Ammon's horn (tissue), 1 donor: ENCODE measurements at regions not wholly inside any gene's neighbourhood (a gene's known extent, or its start where the extent isn't known, plus 50 kb on each side); places are given as distances from the start of the nearest gene placed in this dataset.
A peak's percentile ranks its signal among the peaks of the same experiment; 100 is the strongest.

Experiments used
- DNase-seq: peaks from one replicate; pipeline ENCODE4 v3.0.0-alpha.2; 2016; ENCODE audit warnings: low spot score

DNA sequence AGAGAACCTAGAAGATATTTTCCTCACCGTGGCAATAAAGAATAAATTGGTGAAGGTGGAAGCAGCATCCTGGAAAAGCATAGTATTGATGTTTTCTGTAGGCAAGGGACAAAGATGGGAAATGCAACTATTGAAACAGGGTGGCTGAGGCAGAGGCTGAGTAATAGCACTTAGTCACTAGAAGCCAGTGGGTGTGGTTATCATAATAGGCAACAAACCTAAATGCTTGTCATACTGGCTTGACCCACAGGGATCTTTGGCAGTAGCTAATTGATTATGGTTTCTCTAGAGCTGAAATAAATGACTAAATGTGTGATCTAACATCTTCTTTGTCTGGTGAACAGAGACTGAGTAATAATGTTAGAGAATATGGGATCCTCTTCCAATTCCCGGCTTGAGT, 353.6 kb upstream of the RPS6KA3 start:
- no peak for DNase-seq

DNA sequence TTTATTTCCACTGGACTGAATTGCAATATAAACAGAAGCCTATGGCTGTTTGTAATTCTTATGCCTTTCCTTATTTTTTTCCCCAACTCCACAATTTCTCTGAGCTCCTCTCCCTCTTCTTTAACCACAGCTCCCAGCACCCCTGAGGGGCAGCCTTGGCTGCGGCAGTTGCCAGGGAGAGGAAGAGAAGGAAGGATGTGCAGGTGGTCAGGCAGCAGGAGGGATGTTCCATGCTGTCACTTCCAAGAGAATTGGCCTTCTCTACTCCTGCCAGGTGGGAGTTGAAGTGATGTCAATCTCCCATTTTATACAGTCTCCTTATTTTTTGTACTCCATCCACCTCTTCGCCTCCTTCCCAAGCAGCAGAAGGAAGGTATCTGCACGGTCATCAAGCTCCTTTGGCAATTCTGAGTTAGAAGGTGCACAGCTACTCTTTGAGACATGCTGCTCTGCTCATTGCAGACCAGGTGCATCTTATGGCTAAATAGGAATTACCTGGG, 343.3 kb upstream of the RPS6KA3 start:
- no peak for DNase-seq

DNA sequence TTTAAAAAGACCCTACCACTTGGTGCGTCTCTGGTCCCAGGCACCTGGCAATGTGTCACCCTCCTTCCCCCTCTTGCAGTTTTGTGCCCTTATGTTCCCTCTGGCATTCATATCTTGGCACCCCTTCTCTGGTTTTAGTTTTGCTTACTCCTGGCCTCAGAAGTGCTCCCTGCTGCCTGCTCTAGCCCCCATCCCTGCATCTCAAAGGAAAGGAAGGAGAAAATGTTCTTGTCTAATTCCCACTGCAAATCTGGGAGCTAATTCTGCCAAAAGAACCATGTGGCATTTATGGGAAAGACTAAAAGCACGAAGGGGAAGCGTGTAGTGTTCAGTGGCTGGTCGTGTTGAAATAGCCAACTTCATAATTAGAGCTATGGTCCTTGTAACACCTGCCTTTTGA, 340.1 kb upstream of the RPS6KA3 start:
- no peak for DNase-seq

DNA sequence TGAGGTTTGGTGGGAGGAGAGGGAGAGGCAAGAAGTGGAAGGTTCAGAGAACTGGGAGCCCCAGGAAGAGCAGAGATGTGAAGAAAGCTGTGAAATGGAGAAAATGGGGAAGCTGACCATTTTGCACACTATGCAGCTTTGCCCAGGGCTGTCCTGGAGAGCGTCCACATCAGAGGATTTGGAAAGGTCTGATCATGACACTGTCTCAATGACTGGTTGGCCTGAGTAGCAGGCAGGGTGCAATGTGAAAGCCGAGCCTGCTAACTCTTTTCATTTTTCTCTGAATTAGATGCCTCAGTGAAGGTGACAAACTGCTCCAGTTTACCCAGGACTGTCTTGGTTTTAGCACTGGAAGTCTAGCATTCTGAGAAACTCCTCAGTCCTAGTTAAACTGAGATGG, 330.1 kb upstream of the RPS6KA3 start:
- DNase-seq = peak; percentile 3

DNA sequence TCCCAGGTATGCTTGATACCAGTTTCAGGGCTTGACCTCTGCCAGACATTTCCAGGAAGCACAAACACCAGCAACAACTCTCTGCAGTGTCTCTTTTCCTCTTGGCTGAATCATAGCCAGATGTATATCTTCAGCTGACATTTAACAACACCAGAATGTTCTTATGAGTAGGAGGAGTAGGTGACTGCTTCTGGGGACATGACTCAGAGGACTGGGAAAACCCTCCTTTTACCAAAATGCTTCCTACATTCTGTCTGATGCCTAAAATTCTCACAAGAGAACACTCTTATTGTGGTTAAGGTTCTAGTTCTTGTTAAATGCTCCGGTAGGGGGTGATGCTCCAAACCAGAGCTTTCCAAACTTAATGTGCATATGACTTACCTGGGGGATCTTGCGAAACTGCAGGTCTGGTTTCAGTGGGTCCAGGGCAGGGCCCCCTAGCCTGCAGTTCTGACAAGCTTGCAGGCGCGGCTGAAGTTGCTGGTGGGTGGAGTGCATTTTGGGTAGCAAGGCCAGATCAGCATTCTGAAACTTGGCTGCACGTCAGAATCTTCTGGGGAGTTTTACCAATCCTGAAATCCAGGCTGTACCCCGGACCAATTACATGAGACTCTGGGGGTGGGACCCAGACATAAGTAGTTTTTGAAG, 329.3 kb upstream of the RPS6KA3 start:
- peak; percentile 8 for DNase-seq

DNA sequence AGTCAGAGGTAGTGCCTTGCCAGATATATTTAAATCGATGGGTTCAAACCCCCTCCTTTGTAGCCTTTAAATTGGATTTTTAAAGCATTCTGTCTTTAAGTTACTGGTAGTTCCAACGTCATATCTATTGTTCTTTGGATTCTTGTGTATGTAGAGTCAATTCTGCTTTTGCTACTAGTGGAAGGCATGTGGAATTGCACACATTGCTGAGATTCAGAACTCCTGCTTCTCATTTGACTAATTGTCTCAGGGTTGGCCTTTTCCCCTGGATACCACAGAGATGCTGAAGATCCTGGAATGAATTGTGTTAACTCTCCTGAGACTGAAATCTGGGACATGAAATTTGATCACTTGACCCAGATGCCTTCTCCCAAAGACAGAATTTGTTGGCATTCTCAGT, 328.3 kb upstream of the RPS6KA3 start:
- DNase-seq = no peak

DNA sequence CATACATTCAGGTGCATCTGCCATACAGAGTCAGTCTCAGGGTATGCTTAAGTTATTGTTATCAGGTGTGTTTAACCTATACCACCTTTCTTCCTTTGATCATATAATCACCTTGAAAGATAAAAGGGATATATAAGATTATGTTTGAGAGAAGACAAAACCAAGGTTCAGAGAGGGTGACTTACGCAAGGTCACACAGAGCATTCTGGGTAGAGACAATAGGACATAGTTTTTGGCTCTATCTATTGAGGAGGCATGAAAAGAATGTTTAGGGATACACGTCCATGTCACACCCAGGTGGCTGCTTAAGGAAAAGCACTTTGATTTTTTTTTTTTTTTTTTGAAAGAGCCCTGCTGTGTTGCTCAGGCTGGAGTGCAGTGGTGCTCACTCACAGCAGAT, 327.1 kb upstream of the RPS6KA3 start:
- DNase-seq = no peak

DNA sequence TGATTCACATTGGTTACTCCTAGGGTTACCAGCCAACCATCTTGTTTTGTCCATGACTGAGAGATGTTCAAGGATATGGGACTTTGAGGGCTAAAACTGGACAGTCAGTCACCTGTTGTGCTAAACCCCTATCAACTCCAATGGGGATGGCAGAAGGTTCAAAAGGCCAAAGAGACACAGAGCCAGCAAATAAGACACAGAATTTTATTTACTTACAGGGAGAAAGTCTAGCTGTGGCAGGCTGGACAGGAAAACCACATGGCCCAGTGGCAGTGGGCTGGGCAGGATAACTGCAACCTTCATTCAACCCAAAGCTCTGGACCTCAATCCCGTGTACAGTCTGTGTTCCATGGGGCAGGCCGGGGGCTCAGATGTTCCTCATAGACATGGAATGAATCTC, 326.7 kb upstream of the RPS6KA3 start:
- no peak for DNase-seq

DNA sequence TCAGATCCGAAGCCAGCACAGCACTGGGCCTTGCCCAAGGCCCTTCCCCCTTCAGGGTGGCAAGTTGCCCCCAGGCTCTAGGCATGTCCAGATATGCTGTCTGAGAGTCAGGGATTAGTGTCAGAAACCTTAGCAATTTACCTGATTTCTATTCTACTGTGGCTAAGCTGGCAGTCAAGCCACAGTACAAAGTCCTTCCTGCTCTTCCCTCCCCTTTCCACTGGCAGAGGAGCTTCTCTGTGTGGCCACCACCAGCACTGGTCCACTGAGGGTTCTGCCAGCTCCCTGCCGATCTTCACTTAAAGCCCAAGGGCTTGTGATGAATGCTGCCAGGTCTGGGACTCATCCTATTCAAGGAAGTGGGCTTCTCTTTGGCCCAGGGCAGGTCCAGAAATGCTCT, 324.5 kb upstream of the RPS6KA3 start:
- DNase-seq = no peak

DNA sequence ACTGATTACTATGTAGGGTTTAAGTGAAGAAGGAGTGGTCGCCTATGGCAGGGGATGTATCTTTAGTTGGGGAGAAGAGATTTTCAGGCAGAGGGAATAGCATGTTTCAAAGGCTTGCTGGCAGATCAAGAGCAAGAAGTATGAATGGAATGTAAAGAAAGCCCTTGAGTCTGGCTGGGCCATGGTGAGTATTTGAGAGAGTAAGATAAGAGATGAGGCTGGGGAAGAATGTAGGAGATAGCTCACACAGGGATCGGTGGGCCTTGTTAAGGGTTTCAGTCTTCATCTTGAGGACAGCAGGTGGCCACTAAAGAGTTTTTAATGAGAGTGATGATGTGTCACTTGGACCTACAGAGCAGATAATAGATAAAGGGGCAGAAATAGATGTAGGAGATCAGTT, 319.1 kb upstream of the RPS6KA3 start:
- DNase-seq = no peak

DNA sequence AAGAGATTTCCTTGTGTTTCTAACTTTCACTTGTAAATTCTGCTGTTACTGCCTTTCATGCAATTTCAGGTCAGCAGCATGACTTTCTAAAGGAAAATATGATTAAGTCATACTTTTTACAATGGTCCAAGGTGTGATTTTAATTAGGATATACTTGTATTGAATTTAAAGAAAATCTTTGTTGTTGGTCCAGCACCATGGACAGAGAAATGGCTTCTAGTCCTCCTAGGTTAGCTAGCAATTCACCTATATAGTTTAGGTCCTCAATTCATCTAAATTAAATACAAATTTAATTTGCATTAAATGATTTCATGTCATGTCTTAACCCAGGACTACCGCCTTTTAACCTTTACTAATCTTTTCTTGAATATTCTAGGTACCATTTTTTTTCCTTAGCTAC, 304.9 kb upstream of the RPS6KA3 start:
- DNase-seq = no peak

DNA sequence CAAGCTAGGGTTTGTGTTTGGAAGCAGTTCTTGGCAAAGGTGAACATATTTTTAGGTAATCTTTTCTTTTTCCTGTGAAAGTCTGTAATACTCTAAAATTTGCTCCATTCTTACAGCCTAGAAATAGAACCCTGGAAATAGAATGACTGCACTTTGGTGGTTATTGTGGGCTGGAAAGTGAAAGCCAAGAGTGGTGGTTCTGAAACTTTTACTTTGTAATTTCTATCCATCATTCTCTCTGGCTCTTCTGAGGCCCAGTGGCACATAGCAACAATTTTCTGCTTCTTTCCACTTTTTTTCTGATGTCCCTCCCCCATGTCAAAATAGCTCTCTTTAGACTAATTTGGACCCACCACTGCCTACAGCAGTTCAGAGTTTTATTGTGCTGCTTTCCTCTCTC, 300.4 kb upstream of the RPS6KA3 start:
- DNase-seq = no peak

DNA sequence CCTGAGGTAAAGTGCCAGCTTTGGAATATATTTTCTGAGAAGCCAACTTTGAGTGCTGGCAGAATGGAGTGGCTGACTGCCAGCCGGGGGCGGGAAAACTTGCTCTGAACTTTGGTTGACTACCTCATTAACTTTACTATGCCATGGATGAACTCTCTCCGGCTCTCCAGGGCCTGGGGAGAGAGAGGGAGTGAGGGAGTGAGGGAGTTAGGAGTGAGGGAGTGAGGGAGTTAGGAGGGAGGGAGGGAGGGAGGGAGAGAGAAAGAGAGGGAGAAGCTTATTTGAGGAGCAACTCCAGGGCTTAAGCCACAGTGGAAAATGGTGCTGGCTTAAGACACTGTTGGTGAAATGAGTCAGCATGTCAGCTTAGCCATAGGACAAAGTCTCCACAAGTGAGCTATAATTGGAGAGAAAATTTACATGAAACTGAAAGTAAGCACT, 280.9 kb upstream of the RPS6KA3 start:
- DNase-seq = no peak

DNA sequence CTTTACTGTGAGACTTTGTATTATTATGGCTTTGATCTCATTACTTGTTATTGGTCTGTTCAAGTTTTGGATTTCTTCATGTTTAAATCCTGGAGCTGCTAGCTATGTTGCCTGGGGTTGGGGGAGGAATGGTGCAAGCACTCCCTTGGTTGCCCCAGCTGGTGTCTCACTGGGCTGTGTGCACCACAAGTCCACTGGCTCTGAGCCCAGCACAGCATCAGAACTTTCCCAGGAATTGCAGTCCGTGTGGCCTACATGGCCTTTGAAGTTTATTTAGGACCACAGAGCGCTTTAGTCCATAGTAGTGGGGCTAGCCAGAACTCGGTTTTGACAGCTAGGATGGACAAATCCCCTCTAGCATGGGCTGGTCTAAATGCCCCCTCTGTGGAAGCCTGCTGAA, 278.8 kb upstream of the RPS6KA3 start:
- no peak for DNase-seq

DNA sequence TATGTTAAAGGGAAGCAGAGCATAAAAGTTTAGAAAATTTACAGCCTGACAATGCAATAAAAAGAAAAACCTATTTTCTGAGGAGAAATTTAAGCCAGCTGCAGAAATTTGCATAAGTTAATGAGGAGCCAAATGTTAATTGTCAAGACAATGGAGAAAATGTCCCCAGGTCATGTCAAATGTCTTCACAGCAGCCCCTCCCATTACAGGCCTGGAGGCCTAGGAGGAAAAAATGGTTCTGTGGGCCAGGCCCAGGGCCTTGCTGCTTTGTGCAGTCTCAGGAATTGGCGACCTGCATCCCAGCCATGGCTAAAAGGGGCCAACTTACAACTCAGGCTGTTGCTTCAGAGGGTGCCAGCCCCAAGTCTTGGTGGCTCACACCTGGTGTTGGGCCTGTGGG, 275.4 kb upstream of the RPS6KA3 start:
- no peak for DNase-seq

DNA sequence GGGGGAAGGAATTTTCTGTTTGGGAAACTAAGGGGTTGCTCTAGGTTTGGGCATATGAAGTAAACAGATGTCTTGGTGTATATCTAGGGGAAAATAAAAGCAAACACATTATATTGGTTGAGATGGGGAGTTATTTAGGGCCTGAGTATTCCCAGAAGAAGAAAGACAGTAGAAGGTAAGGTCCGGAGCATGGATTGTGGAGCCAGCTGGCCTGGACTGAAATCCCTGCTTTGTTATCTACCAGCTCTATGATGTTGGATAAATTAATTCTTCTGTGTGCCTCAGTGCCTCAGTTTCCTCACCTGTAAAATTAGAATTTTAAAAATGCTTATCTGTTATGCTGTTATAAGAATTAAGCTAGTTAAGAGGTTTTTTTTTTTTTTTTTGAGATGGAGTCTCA, 272.3 kb upstream of the RPS6KA3 start:
- no peak for DNase-seq

DNA sequence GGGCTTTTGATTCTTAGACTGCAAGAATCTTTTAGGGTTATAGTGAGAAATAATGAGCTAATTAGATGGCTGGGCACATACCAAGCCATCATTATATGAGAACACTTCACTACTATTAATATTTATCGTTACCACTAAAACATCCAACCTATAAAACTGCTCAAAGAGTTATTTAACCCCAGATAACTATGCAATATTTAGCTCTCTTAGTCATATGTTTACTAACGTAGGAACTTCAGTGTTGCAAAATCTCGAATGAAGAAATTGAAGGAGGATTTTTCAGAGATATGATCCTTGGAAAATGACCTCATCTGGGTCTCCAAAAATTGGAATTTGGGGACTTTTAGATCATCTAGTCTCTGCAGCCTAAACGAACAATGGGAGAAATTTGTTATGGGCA, 265.0 kb upstream of the RPS6KA3 start:
- no peak for DNase-seq

DNA sequence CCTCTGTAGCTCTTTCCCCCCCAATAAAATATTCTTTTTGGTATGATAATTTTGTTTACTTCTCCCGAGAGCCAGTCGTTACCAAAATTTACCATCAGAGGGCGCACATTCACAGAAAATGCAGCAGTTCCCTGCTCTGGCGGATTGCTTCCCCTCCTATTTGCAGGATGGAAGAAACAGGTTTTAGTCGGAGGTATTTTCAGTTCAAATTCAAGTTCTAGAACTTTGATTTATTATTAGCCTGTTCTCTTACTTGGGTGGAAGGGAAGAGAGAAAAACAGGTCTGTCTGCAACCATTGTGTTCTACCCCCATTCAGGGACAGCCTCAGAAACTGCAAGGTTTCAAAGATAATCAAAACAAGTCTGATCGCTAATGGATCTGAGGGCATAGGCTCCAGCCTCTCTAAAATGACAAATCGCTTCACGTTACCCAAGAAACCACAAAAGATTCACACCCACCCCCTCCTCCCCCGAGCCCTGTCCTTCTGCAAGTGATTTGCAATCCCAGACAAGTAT, 263.8 kb upstream of the RPS6KA3 start:
- DNase-seq = peak; percentile 60

DNA sequence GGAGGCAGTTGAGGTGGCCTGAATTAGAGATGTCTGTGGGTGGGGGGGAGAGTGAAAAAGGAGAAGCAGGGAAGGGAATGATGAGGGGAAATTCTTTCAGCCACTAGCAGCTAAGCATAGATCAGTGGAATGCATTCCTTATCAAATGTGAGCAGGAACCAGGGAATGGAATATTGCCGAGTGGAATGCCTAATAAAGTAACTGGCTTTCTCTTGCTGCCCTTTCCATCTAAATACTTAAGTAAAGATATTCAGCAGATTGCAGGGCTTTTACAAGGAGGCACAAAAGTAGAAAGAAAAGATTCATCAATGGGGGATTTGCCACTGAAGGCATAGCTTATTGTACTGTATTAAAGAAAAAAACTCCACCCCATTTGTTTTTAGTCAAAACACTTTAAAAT, 263.0 kb upstream of the RPS6KA3 start:
- no peak for DNase-seq

DNA sequence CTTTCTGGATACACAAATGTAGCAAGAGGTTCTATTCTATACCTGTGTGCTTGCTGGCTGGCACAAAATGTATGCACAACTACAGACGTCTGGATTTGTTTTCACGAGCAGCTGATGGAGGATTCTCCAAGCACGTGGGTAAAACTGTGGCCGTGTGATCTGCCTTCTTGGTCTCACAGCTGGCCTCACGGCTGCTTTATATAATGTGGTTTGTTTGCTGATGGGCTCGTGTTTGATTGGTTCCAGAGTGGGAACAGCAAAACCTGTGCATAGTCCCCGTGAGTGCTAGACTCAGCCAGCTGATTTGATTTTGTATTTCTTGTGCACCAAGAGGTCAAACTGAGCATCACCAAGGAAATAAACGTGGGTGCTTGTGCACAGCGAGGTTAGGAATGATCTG, 262.6 kb upstream of the RPS6KA3 start:
- no peak for DNase-seq

DNA sequence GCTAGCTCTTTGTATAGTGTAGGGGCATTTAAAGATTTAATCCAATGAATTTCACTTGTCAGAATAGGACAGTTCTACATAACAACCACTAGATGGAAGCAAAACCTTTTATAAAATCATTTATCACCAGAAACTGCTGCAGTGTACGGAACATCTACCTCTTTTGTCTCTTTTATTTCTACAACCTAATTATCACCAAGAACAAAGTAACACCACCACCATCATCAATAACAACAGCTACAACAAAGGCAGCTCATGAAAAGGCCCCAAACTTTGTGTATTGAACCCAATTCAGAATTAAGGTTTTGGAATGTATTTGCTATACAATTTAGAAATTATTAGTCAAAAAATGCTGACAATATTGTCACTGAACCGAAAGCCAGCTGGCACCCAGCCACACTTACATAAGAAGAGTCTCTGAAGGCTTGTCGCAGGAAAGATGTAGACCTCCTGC, 260.9 kb upstream of the RPS6KA3 start:
- DNase-seq = peak; percentile 21

DNA sequence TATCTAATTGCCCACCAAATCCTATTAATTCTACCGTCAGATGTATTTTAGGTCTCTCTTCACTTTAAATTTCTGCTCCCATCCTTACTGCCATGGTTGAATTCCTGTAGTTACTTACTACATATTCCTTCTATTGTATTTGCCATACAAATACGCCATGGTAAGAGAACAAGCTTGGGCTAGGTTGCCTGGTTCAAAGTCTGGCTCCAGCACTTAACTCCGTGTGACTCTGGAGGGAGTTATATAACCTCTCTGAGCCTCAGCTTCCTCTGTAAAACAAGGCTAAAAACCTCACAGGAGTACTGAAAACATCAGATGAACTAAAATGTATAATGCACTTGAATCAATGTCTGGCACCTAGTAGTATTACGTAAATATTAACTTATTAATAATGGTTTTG, 260.3 kb upstream of the RPS6KA3 start:
- DNase-seq = no peak

DNA sequence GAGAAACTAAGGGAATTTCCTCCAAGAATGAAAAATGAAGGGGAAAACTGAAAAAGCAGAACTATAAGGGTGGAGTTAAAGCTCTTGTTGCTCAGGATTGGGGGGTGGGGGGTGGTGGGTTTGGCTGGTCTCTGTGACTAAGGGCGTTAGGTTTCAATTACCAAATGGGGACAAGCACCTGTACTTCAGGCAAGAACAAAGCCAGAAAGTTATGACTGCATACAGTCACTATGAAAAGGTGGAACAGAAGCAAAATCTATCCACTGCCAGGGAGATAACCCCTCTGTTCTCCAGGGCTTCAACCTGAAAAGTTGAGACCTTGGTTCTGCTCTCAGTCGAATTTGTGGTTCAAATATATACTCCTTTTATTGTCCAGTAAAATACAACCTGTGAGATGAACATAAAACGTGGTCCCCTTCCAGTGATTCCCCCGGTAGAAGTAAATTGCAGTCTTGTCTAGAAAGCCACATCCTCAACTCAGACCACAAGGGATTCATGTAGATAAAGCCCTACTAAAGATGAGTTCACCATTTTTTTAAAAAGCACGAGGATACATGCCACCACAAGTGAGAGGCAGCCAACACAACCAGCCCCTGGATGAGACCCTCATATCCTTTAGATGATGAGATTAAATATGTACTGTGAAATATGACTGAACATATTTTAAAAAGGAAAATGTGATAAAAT, 257.1 kb upstream of the RPS6KA3 start:
- no peak for DNase-seq

DNA sequence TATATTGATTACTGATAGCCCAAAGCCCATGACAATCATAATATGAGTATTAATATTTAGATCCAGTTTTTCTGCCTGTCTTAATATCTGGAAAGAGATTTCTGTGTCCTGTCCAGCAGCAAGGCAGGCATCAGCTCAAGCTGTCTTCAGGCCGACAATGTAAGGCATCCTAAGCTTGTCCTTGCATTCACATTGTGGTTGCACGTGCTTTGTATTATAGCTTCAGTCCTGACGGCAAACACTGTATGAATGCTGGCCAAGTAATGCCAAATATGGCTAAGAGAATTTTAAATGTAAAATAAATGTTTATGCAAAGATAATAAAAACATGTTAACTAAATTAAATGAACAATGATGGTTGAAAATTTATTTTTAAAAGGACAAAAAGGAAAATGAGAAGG, 255.7 kb upstream of the RPS6KA3 start:
- no peak for DNase-seq
